Mucosa of descending colon (tissue), 3 donors: ENCODE measurements at regions not wholly inside any gene's neighbourhood (a gene's known extent, or its start where the extent isn't known, plus 50 kb on each side); places are given as distances from the start of the nearest gene placed in this dataset.

Experiments
- ATAC-seq: fragments of 200-7000 bp; cut with Tn5 transposase; one replicate; pipeline ENCODE4 v1.9.1; 2020; ENCODE audit warnings: mild to moderate bottlenecking, moderate library complexity
- DNase-seq, 3 donors: peaks; one replicate each; pipeline ENCODE4 v3.0.0-alpha.2; 2020
- H3K36me3 ChIP-seq: fragments of 200-600 bp; one replicate; pipeline ENCODE4 v1.8.0; 2021; ENCODE audit warnings: low read depth, mild to moderate bottlenecking
- H3K4me1 ChIP-seq: fragments of 200-600 bp; one replicate; pipeline ENCODE4 v1.8.0; 2021; ENCODE audit warnings: low read depth, mild to moderate bottlenecking
- H3K4me3 ChIP-seq: fragments of 200-600 bp; one replicate; pipeline ENCODE4 v1.8.0; 2021; ENCODE audit warnings: mild to moderate bottlenecking
- H3K9me3 ChIP-seq: fragments of 200-600 bp; one replicate; pipeline ENCODE4 v1.8.0; 2021; ENCODE audit warnings: mild to moderate bottlenecking
- CTCF ChIP-seq: fragments of 200-600 bp; IDR thresholded peaks from one replicate; pipeline ENCODE4 v1.8.0; 2022; ENCODE audit warnings: antibody characterized with exemption, mild to moderate bottlenecking
- intact Hi-C, 2 donors: fragments of 100-400 bp; cut with DNase I in 1 of 2; cut with micrococcal nuclease in 1 of 2; formaldehyde crosslinking; loops; one replicate each; pipeline versions ENCODE4 v1.11.0 to v1.11.1; 2022; cut with DNase I, micrococcal nuclease
- donor health status: DM: no; HTN: no; CAD: no; lungs with moderate emphysema.
- donor health status: DM: no; HTN: no; CAD: no.
- donor health status: DM: no; HTN: yes; CAD: no.

- no peak for ATAC-seq
- no peaks in the 10 kb centered on the region for H3K4me1 ChIP-seq
- intact Hi-C loops, result no loop called here
Observed at GRCh38 chr22:48081281-48081680, 1318.8 kb downstream of the TBC1D22A start.

DNA sequence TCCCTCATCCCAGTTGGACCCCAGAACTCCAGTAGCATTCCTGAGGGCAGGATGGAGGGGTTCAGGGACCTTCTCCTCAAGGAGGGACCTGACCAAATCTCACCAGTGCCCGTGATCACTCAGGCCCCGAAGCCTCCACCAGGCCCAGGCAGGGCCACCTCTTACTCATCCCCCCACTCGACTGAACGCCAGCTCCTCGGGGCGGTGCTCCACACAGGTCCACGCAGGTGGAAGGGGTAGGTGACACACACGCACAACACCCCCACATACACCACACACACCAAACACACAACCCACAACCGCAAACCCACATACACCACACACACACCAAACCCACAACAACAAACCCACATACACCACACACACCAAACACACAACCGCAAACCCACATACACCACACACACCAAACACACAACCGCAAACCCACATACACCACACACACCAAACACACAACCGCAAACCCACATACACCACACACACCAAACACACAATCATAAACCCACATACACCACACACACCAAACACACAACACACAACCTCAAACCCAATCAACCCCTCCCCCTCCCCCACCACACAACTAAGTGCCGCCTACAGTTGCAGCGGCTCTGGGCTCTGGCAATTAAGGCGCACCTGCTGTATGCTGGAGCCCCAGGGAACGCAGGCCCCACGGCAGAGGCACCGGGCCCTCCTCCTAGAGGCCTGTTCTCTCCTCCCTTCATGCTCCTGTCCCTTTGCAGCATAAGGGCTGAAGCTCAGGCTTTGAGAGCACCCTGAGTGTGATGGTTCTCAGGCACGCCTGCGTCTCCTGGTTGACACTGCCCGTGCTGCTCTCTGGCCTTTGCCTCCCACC lies 1318.1 kb downstream of the TBC1D22A start:
- ATAC-seq, result no peak

More at GRCh38 chr22:48081281-48081680, 1318.8 kb downstream of the TBC1D22A start:
- H3K9me3 ChIP-seq, result no peaks in the 10 kb centered on the region
- no peak overlapping the region for H3K4me3 ChIP-seq
- no peaks in the 10 kb centered on the region for H3K36me3 ChIP-seq
- no peak for DNase-seq
- no peak for TF ChIP-seq CTCF

GRCh38 chr22:48079505-48080290 lies 1317.2 kb downstream of the TBC1D22A start:
- H3K36me3 ChIP-seq, result no peaks in the 10 kb centered on the region
- no peak for ATAC-seq
- H3K4me1 ChIP-seq, result no peaks in the 10 kb centered on the region
- intact Hi-C loops, result no loop called here
- no peaks in the 10 kb centered on the region for H3K9me3 ChIP-seq
- no peak overlapping the region for H3K4me3 ChIP-seq
- DNase-seq, result no peak
- TF ChIP-seq CTCF, result no peak

More for the DNA sequence above, 1318.1 kb downstream of the TBC1D22A start:
- intact Hi-C loops, result no loop called here
- Histone ChIP-seq H3K9me3 (no peaks in the 10 kb centered on the region), H3K4me3 (no peak overlapping the region), H3K4me1 (no peaks in the 10 kb centered on the region), H3K36me3 (no peaks in the 10 kb centered on the region)
- DNase-seq, result no peak
- TF ChIP-seq CTCF, result no peak

DNA sequence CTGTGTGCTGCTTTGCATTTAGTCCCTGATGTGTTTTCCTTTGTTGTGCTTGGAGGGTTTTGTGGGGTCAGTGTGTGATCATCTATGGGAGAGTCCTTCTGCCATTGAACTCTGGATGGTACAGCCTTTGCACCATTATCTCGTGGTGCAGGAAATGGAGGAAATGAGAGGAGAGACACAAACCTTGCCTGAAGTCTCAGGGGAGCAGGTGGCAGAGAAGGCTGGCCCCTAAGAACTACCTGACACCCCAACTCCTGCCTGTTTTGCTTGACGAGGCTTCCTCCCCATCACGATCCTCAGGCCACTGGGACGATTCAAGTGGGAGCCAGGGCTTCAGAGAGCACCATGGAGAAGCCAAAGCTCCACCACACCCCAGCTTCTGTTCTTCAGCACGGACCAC lies 1316.4 kb downstream of the TBC1D22A start:
- TF ChIP-seq CTCF, result no peak
- Histone ChIP-seq H3K9me3 (no peaks in the 10 kb centered on the region), H3K4me1 (no peaks in the 10 kb centered on the region), H3K36me3 (no peaks in the 10 kb centered on the region), H3K4me3 (no peak overlapping the region)
- DNase-seq, result no peak
- intact Hi-C loops, result no loop called here
- no peak for ATAC-seq

DNA sequence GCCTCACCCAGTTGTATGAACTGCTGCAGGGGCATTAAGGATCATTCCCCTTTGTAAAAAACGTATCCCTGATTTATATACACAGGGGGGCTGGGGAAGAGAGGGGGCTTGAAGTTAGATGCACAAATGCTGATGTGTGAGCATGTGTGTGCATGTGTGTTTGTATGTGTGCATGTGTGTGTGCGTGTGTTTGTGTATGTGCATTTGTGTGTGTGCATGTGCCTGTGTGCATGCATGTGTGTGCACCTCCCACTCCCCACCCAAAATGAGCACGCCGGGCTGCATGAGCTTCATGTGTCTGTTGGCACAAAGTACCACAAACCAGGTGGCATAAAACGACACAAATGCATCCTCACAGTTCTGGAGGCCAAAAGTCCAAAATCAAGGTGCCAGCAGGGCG lies 1315.2 kb downstream of the TBC1D22A start:
- Histone ChIP-seq H3K9me3 (no peaks in the 10 kb centered on the region), H3K4me3 (no peak overlapping the region), H3K4me1 (no peaks in the 10 kb centered on the region), H3K36me3 (no peaks in the 10 kb centered on the region)
- intact Hi-C loops, result no loop called here
- ATAC-seq (no peak), DNase-seq (no peak)
- no peak for TF ChIP-seq CTCF
